Neuronal stem cell (in vitro differentiated cells): ENCODE measurements at regions not wholly inside any gene's neighbourhood (a gene's known extent, or its start where the extent isn't known, plus 50 kb on each side); places are given as distances from the start of the nearest gene placed in this dataset.
A peak's percentile ranks its signal among the peaks of the same experiment; 100 is the strongest.
"Not testable (repeated sequence)": the region's sequence is repeated elsewhere in the genome, so short reads cannot be mapped to it uniquely, and the experiment has no call there.

Experiments
- DNase-seq: peaks from one replicate; pipeline ENCODE4 v3.0.0-alpha.2; 2013; ENCODE audit warnings: low spot score
- H2AFZ ChIP-seq: one replicate; pipeline ENCODE4 v1.6.1; 2013; ENCODE audit warnings: mild to moderate bottlenecking, low read length, inconsistent platforms
- H2AK5ac ChIP-seq: 2 replicates; pipeline ENCODE4 v1.6.1; 2013; ENCODE audit warnings: low read depth, mild to moderate bottlenecking, inconsistent platforms, low read length, moderate library complexity, mixed read lengths
- H2BK120ac ChIP-seq: 2 replicates; pipeline ENCODE4 v1.6.1; 2013; ENCODE audit warnings: low read depth, mild to moderate bottlenecking, inconsistent platforms, low read length, moderate library complexity, mixed read lengths
- H2BK12ac ChIP-seq: one replicate; pipeline ENCODE4 v1.6.1; 2013; ENCODE audit warnings: low read length, inconsistent platforms
- H2BK15ac ChIP-seq: 2 replicates; pipeline ENCODE4 v1.6.1; 2013; ENCODE audit warnings: mild to moderate bottlenecking, low read length, inconsistent platforms, mixed read lengths
- H2BK5ac ChIP-seq: one replicate; pipeline ENCODE4 v1.6.1; 2013; ENCODE audit warnings: inconsistent platforms, mild to moderate bottlenecking, low read length, moderate library complexity
- H3K14ac ChIP-seq: one replicate; pipeline ENCODE4 v1.6.1; 2013; ENCODE audit warnings: low read length, inconsistent platforms
- H3K18ac ChIP-seq: 2 replicates; pipeline ENCODE4 v1.6.1; 2013; ENCODE audit warnings: low read length, inconsistent platforms
- H3K23ac ChIP-seq: 2 replicates; pipeline ENCODE4 v1.6.1; 2013; ENCODE audit warnings: low read depth, mild to moderate bottlenecking, mixed read lengths, low read length, inconsistent platforms; ENCODE audit not compliant: poor library complexity
- H3K27ac ChIP-seq: replicated peaks from 3 replicates; pipeline ENCODE4 v1.5.1; 2013; ENCODE audit warnings: low read length, inconsistent platforms
- H3K27me3 ChIP-seq, 3 experiments: 2 replicates each; pipeline ENCODE4 v1.6.1; 2013; ENCODE audit warnings: low read length in 3 of 3, mild to moderate bottlenecking in 2 of 3, inconsistent platforms in 1 of 3, low read depth in 1 of 3, mixed read lengths in 1 of 3, moderate library complexity in 1 of 3; ENCODE audit not compliant: control insufficient read depth in 3 of 3, insufficient read depth in 3 of 3
- H3K36me3 ChIP-seq, 2 donors: replicated peaks in 1 of 2; 2 replicates each; pipeline ENCODE4 v1.6.1; 2013; ENCODE audit warnings: low read length in 2 of 2; ENCODE audit not compliant: control insufficient read depth in 2 of 2, insufficient read depth in 2 of 2
- H3K4ac ChIP-seq: 2 replicates; pipeline ENCODE4 v1.6.1; 2013; ENCODE audit warnings: inconsistent platforms, mild to moderate bottlenecking, low read length, moderate library complexity
- H3K4me1 ChIP-seq, 2 donors: 1 replicate in 1 of 2; 2 replicates in 1 of 2; pipeline ENCODE4 v1.6.1; 2013; ENCODE audit warnings: low read length in 2 of 2, low read depth in 1 of 2; ENCODE audit not compliant: control insufficient read depth in 2 of 2, insufficient read depth in 1 of 2
- H3K4me2 ChIP-seq: one replicate; pipeline ENCODE4 v1.6.1; 2013; ENCODE audit warnings: mild to moderate bottlenecking, low read length, inconsistent platforms; ENCODE audit not compliant: insufficient read depth, poor library complexity, severe bottlenecking
- H3K4me3 ChIP-seq, 2 donors: 2 replicates each; pipeline ENCODE4 v1.5.1; 2013; ENCODE audit warnings: low read length in 2 of 2, mild to moderate bottlenecking in 2 of 2, inconsistent platforms in 1 of 2, moderate library complexity in 1 of 2
- H3K79me1 ChIP-seq: one replicate; pipeline ENCODE4 v1.6.1; 2013; ENCODE audit warnings: low read depth, mild to moderate bottlenecking, inconsistent platforms, low read length, moderate library complexity
- H3K9ac ChIP-seq: one replicate; pipeline ENCODE4 v1.6.1; 2013; ENCODE audit warnings: mild to moderate bottlenecking, low read depth, low read length, inconsistent platforms; ENCODE audit not compliant: poor library complexity
- H3K9me3 ChIP-seq, 2 donors: replicated peaks in 1 of 2; 2 replicates each; pipeline versions ENCODE3 to v1.6.1; 2013; ENCODE audit warnings: low read length in 2 of 2, mild to moderate bottlenecking in 2 of 2, inconsistent platforms in 1 of 2, low read depth in 1 of 2, mixed read lengths in 1 of 2, moderate library complexity in 1 of 2; ENCODE audit not compliant: control insufficient read depth in 2 of 2, insufficient read depth in 1 of 2
- H4K8ac ChIP-seq: one replicate; pipeline ENCODE4 v1.6.1; 2013; ENCODE audit warnings: low read depth, mild to moderate bottlenecking, inconsistent platforms, low read length, moderate library complexity
- H4K91ac ChIP-seq: one replicate; pipeline ENCODE4 v1.6.1; 2013; ENCODE audit warnings: low read length, low read depth, mild to moderate bottlenecking, inconsistent platforms; ENCODE audit not compliant: poor library complexity
- WGBS, 2 donors: extraction: QIAGEN DNeasy Blood & Tissue Kit; methylation state at CpG; one replicate each; pipeline ENCODE4 v1.1.7; 2013; ENCODE audit warnings: missing lambda C conversion rate in 2 of 2, mixed read lengths in 1 of 2; ENCODE audit not compliant: insufficient read length in 2 of 2, insufficient replicate concordance in 1 of 2; ENCODE audit errors: extremely low coverage in 2 of 2; 5-methylcytosine and 5-hydroxymethylcytosine counted together

GRCh38 chr5:163869581-163869980 is 364.2 kb downstream of the MAT2B start:
- Histone ChIP-seq H2AFZ (peak overlapping the region; percentile 71), H3K79me1 (no peaks in the 10 kb centered on the region), H2BK120ac (no peak overlapping the region), H2BK12ac (no peak overlapping the region), H3K4me2 (no peak overlapping the region), H4K91ac (no peak overlapping the region), H3K14ac (no peak overlapping the region), H2AK5ac (no peak overlapping the region), H4K8ac (no peak overlapping the region), H3K4me1 (peaks cover 2 to 8% of the 10 kb centered on the region in 2 donors), H2BK15ac (no peak overlapping the region), H3K4me3 (no peak overlapping the region), H3K4ac (no peak overlapping the region), H3K18ac (no peak overlapping the region), H3K9me3 (no peaks in the 10 kb centered on the region), H3K9ac (no peak overlapping the region), H3K23ac (no peak overlapping the region), H3K36me3 (no peaks in the 10 kb centered on the region), H3K27ac (no peak overlapping the region), H3K27me3 (no peaks in the 10 kb centered on the region), H2BK5ac (no peak overlapping the region)
- 100% methylated on average over 1 of the region's 6 CpGs; no CpG with 5 or more reads in 1 of the 2 donors for WGBS, 2 donors
- DNase-seq = no peak

GRCh38 chr5:163870441-163870840 is 365.0 kb downstream of the MAT2B start:
- no peak overlapping the region for H2AFZ ChIP-seq
- no peak overlapping the region for H3K23ac ChIP-seq
- H3K4me3 ChIP-seq = no peak overlapping the region
- no peak overlapping the region for H4K91ac ChIP-seq
- 100% methylated on average over 1 of the region's 2 CpGs; no CpG with 5 or more reads in 1 of the 2 donors for WGBS, 2 donors
- no peak overlapping the region for H3K4ac ChIP-seq
- no peak overlapping the region for H3K18ac ChIP-seq
- no peak overlapping the region for H3K4me2 ChIP-seq
- H3K14ac ChIP-seq = no peak overlapping the region
- no peaks in the 10 kb centered on the region for H3K36me3 ChIP-seq
- no peak overlapping the region for H2BK12ac ChIP-seq
- H3K27ac ChIP-seq = no peak overlapping the region
- DNase-seq = no peak
- no peaks in the 10 kb centered on the region for H3K79me1 ChIP-seq
- H3K4me1 ChIP-seq = peaks cover 2 to 8% of the 10 kb centered on the region in 2 donors
- no peak overlapping the region for H2BK15ac ChIP-seq
- H2AK5ac ChIP-seq = no peak overlapping the region
- H2BK120ac ChIP-seq = no peak overlapping the region
- H3K27me3 ChIP-seq = no peaks in the 10 kb centered on the region
- H3K9ac ChIP-seq = no peak overlapping the region
- no peaks in the 10 kb centered on the region for H3K9me3 ChIP-seq
- H2BK5ac ChIP-seq = no peak overlapping the region
- no peak overlapping the region for H4K8ac ChIP-seq

DNA sequence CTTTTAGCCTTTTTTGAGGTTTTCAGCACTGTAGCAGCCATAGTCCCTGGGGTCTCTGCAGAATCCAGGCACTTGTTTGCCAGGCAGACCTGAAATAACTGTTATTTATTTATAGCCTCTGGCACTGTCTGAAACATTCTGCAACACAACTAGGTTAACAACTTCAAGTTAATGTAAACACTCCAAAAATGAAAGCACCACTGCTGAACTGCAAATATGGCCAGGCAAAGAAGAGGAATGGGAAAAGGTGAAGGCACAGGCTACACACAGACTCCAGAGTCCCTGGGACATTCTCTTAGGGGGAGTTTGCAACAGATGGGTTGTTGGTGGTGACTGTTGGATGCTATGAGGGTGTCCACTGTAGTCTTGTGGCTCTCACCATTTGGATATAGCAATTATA is 369.0 kb downstream of the MAT2B start:
- Histone ChIP-seq H3K18ac (no peak overlapping the region), H3K4ac (no peak overlapping the region), H2BK15ac (no peak overlapping the region), H3K79me1 (no peaks in the 10 kb centered on the region), H4K8ac (no peak overlapping the region), H3K9ac (no peak overlapping the region), H4K91ac (no peak overlapping the region), H3K27me3 (no peaks in the 10 kb centered on the region), H2BK12ac (no peak overlapping the region), H3K27ac (no peak overlapping the region), H2BK5ac (no peak overlapping the region), H2BK120ac (no peak overlapping the region), H2AFZ (no peak overlapping the region), H3K36me3 (no peaks in the 10 kb centered on the region), H3K23ac (no peak overlapping the region), H3K14ac (no peak overlapping the region), H2AK5ac (no peak overlapping the region), H3K4me2 (no peak overlapping the region), H3K9me3 (no peaks in the 10 kb centered on the region), H3K4me3 (no peak overlapping the region), H3K4me1 (peaks cover 2 to 3% of the 10 kb centered on the region in 2 donors)
- no peak for DNase-seq

- H2BK15ac ChIP-seq, H2BK5ac ChIP-seq, H2AFZ ChIP-seq, H2BK120ac ChIP-seq, H3K23ac ChIP-seq, H3K36me3 ChIP-seq, H3K27ac ChIP-seq, H3K9me3 ChIP-seq, H3K9ac ChIP-seq, H4K91ac ChIP-seq, H3K18ac ChIP-seq, H2BK12ac ChIP-seq, H3K79me1 ChIP-seq, H3K14ac ChIP-seq, H3K4me1 ChIP-seq, H3K4me2 ChIP-seq, H3K27me3 ChIP-seq, H4K8ac ChIP-seq, H2AK5ac ChIP-seq, H3K4me3 ChIP-seq, H3K4ac ChIP-seq, DNase-seq: not testable (repeated sequence)
- WGBS, 2 donors = no CpG with 5 or more reads among the region's 3 CpGs
Measured at GRCh38 chr5:163874912-163875311, 369.5 kb downstream of the MAT2B start.
